ENCODE measurements at regions not wholly inside any gene's neighbourhood (a gene's known extent, or its start where the extent isn't known, plus 50 kb on each side); places are given as distances from the start of the nearest gene placed in this dataset.
"Not testable (repeated sequence)": the region's sequence is repeated elsewhere in the genome, so short reads cannot be mapped to it uniquely, and the experiment has no call there.

- DNase-seq (ENCODE audit: low spot score in 2 of 2): no peak
- FAIRE-seq: no peak
Measured at GRCh38 chr2:53403792-53404413, 363.7 kb upstream of the CHAC2 start.

- no peak for DNase-seq (ENCODE audit: low spot score in 2 of 2)
Measured at GRCh38 chr2:53397085-53397484, 370.5 kb upstream of the CHAC2 start.

GRCh38 chr2:53381271-53381670 is 386.3 kb upstream of the CHAC2 start:
- no peak for FAIRE-seq
- no peak for DNase-seq (ENCODE audit: low spot score in 2 of 2)

More at GRCh38 chr2:53397085-53397484, 370.5 kb upstream of the CHAC2 start:
- FAIRE-seq: no peak

GRCh38 chr2:53379547-53379946 is 388.1 kb upstream of the CHAC2 start:
- DNase-seq (ENCODE audit: low spot score in 2 of 2): no peak
- no peak for FAIRE-seq

- DNase-seq (ENCODE audit: low spot score in 2 of 2) (no peak), FAIRE-seq (no peak)
Measured at GRCh38 chr2:53378791-53379190, 388.8 kb upstream of the CHAC2 start.

- DNase-seq (ENCODE audit: low spot score in 2 of 2) (no peak), FAIRE-seq (no peak)
Measured at GRCh38 chr2:53373126-53373525, 394.5 kb upstream of the CHAC2 start.

- FAIRE-seq (no peak), DNase-seq (ENCODE audit: low spot score in 2 of 2) (no peak)
Measured at GRCh38 chr2:53366543-53366942, 401.1 kb upstream of the CHAC2 start.

GRCh38 chr2:53362934-53363333 is 404.7 kb upstream of the CHAC2 start:
- no peak for DNase-seq (ENCODE audit: low spot score in 2 of 2)
- FAIRE-seq: no peak

- FAIRE-seq (no peak), DNase-seq (ENCODE audit: low spot score in 2 of 2) (no peak)
Measured at GRCh38 chr2:53356291-53356905, 411.2 kb upstream of the CHAC2 start.

- FAIRE-seq (no peak), DNase-seq (ENCODE audit: low spot score in 2 of 2) (no peak)
Measured at GRCh38 chr2:53353135-53354114, 414.2 kb upstream of the CHAC2 start.

GRCh38 chr2:53347269-53347668 is 420.3 kb upstream of the CHAC2 start:
- no peak for FAIRE-seq

GRCh38 chr2:53342248-53342647 is 425.4 kb upstream of the CHAC2 start:
- DNase-seq (ENCODE audit: low spot score in 2 of 2): no peak
- no peak for FAIRE-seq

More at GRCh38 chr2:53347269-53347668, 420.3 kb upstream of the CHAC2 start:
- no peak for DNase-seq (ENCODE audit: low spot score in 2 of 2)

- FAIRE-seq (no peak), DNase-seq (ENCODE audit: low spot score in 2 of 2) (no peak)
Measured at GRCh38 chr2:53334610-53335009, 433.0 kb upstream of the CHAC2 start.

- FAIRE-seq (no peak), DNase-seq (ENCODE audit: low spot score in 2 of 2) (no peak)
Measured at GRCh38 chr2:53331667-53332066, 435.9 kb upstream of the CHAC2 start.

GRCh38 chr2:53317861-53318260 is 449.7 kb upstream of the CHAC2 start:
- FAIRE-seq (no peak), DNase-seq (ENCODE audit: low spot score in 2 of 2) (no peak)

- FAIRE-seq: no peak
- no peak for DNase-seq (ENCODE audit: low spot score in 2 of 2)
Measured at GRCh38 chr2:53315149-53315548, 452.5 kb upstream of the CHAC2 start.

- DNase-seq (ENCODE audit: low spot score in 2 of 2) (no peak), FAIRE-seq (no peak)
Measured at GRCh38 chr2:53314718-53315117, 452.9 kb upstream of the CHAC2 start.

- not testable (repeated sequence) for FAIRE-seq; DNase-seq (ENCODE audit: low spot score in 2 of 2)
Measured at GRCh38 chr2:53313644-53314043, 454.0 kb upstream of the CHAC2 start.

- FAIRE-seq (no peak), DNase-seq (ENCODE audit: low spot score in 2 of 2) (no peak)
Measured at GRCh38 chr2:53312721-53313120, 454.9 kb upstream of the CHAC2 start.

- DNase-seq (ENCODE audit: low spot score in 2 of 2): no peak
Measured at GRCh38 chr2:53312181-53312580, 455.4 kb upstream of the CHAC2 start.

GRCh38 chr2:53303012-53303578 is 464.5 kb upstream of the CHAC2 start:
- FAIRE-seq: no peak
- DNase-seq (ENCODE audit: low spot score in 2 of 2): no peak

More at GRCh38 chr2:53312181-53312580, 455.4 kb upstream of the CHAC2 start:
- FAIRE-seq: no peak
